HL-60 (cell line): ENCODE measurements at regions not wholly inside any gene's neighbourhood (a gene's known extent, or its start where the extent isn't known, plus 50 kb on each side); places are given as distances from the start of the nearest gene placed in this dataset.

ENCODE experiments used
- SPI1 ChIP-seq: IDR thresholded peaks from 2 replicates; pipeline ENCODE4 v1.6.1; 2012; ENCODE audit warnings: low read depth, mild to moderate bottlenecking, borderline replicate concordance
- TF ChIP-seq, protein P1 (sequence below): IDR thresholded peaks from one replicate; pipeline ENCODE4 v1.5.1; 2011; ENCODE audit warnings: low read length, control low read depth, inconsistent platforms; ENCODE audit not compliant: insufficient read depth
- TF ChIP-seq, protein P2 (sequence below): IDR thresholded peaks from 2 replicates; pipeline ENCODE4 v1.6.1; 2012; ENCODE audit warnings: low read depth; ENCODE audit not compliant: insufficient replicate concordance

DNA sequence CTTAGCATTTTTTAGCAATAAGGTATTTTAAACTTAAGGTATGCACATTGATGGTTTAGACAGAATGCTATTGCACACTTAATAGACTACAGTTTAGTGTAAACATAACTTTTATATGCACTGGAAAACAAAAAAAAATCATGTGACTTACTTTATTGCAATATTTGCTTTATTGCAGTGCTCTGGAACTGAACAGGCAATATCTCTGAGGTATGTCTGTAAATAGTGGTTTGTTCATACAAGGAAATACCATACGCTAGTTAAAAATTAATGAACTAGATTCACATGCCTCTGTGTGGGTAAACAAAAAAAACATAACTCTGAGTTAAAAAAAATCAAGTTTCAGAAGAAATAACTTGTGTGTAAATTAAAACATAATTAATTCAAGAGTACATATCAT, 479.0 kb upstream of the MKI67 start:
- TF ChIP-seq, protein P1, sequence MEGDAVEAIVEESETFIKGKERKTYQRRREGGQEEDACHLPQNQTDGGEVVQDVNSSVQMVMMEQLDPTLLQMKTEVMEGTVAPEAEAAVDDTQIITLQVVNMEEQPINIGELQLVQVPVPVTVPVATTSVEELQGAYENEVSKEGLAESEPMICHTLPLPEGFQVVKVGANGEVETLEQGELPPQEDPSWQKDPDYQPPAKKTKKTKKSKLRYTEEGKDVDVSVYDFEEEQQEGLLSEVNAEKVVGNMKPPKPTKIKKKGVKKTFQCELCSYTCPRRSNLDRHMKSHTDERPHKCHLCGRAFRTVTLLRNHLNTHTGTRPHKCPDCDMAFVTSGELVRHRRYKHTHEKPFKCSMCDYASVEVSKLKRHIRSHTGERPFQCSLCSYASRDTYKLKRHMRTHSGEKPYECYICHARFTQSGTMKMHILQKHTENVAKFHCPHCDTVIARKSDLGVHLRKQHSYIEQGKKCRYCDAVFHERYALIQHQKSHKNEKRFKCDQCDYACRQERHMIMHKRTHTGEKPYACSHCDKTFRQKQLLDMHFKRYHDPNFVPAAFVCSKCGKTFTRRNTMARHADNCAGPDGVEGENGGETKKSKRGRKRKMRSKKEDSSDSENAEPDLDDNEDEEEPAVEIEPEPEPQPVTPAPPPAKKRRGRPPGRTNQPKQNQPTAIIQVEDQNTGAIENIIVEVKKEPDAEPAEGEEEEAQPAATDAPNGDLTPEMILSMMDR, result no peak
- TF ChIP-seq, protein P2, sequence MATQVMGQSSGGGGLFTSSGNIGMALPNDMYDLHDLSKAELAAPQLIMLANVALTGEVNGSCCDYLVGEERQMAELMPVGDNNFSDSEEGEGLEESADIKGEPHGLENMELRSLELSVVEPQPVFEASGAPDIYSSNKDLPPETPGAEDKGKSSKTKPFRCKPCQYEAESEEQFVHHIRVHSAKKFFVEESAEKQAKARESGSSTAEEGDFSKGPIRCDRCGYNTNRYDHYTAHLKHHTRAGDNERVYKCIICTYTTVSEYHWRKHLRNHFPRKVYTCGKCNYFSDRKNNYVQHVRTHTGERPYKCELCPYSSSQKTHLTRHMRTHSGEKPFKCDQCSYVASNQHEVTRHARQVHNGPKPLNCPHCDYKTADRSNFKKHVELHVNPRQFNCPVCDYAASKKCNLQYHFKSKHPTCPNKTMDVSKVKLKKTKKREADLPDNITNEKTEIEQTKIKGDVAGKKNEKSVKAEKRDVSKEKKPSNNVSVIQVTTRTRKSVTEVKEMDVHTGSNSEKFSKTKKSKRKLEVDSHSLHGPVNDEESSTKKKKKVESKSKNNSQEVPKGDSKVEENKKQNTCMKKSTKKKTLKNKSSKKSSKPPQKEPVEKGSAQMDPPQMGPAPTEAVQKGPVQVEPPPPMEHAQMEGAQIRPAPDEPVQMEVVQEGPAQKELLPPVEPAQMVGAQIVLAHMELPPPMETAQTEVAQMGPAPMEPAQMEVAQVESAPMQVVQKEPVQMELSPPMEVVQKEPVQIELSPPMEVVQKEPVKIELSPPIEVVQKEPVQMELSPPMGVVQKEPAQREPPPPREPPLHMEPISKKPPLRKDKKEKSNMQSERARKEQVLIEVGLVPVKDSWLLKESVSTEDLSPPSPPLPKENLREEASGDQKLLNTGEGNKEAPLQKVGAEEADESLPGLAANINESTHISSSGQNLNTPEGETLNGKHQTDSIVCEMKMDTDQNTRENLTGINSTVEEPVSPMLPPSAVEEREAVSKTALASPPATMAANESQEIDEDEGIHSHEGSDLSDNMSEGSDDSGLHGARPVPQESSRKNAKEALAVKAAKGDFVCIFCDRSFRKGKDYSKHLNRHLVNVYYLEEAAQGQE, result no peak
- TF ChIP-seq SPI1, result no peak
